ENCODE measurements at regions not wholly inside any gene's neighbourhood (a gene's known extent, or its start where the extent isn't known, plus 50 kb on each side); places are given as distances from the start of the nearest gene placed in this dataset.

DNA sequence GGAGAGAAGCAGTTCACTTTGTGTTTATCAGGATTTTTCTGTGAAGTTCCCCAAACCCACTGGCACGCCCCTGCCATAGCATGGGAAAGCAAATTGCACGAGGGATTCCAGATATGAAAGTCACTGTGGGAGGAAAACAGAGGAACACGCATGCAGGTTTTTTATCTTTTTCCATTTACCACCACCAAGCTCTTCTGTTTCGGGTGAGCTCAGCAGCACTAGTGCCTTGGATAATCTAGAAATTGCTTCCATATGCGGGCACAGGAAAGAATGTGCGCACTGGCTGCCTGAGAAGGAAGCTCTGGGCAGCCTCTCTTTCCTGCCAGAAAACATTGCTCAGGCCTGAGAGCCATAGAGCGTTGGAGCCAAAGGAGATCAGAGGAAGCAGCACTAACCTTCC, 65.9 kb upstream of the WIPF1 start:
- no peak for DNase-seq (ENCODE audit: low read depth)
- H3K4me3 ChIP-seq (ENCODE audit: low read length): no peak overlapping the region
- TF ChIP-seq, protein P1, sequence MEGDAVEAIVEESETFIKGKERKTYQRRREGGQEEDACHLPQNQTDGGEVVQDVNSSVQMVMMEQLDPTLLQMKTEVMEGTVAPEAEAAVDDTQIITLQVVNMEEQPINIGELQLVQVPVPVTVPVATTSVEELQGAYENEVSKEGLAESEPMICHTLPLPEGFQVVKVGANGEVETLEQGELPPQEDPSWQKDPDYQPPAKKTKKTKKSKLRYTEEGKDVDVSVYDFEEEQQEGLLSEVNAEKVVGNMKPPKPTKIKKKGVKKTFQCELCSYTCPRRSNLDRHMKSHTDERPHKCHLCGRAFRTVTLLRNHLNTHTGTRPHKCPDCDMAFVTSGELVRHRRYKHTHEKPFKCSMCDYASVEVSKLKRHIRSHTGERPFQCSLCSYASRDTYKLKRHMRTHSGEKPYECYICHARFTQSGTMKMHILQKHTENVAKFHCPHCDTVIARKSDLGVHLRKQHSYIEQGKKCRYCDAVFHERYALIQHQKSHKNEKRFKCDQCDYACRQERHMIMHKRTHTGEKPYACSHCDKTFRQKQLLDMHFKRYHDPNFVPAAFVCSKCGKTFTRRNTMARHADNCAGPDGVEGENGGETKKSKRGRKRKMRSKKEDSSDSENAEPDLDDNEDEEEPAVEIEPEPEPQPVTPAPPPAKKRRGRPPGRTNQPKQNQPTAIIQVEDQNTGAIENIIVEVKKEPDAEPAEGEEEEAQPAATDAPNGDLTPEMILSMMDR (IDR thresholded peaks at IDR 0.05; ENCODE audit: insufficient read depth, low read depth, low read length, missing control alignments): no peak

DNA sequence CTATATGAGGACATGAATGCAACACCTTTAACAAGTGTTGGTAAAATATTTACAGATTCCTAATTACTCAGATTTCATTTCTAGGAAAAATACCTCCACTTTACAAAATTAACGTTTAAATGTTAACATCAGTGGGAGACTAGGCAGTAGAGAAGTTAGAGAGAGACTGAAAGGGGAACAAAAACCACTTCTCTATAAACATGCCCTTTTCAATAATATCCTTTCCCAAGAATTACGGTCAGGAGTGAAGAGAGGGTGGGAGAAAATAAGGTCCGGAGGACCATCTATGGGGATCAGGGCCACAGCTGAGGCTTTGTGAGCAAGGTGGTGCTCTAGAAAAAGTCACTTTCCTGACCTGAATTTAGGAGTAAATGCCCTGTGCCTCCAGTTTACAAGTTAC, 65.3 kb upstream of the WIPF1 start:
- TF ChIP-seq, protein P1 (IDR thresholded peaks at IDR 0.05; ENCODE audit: insufficient read depth, low read depth, low read length, missing control alignments): no peak
- no peak overlapping the region for H3K4me3 ChIP-seq (ENCODE audit: low read length)
- no peak for DNase-seq (ENCODE audit: low read depth)

DNA sequence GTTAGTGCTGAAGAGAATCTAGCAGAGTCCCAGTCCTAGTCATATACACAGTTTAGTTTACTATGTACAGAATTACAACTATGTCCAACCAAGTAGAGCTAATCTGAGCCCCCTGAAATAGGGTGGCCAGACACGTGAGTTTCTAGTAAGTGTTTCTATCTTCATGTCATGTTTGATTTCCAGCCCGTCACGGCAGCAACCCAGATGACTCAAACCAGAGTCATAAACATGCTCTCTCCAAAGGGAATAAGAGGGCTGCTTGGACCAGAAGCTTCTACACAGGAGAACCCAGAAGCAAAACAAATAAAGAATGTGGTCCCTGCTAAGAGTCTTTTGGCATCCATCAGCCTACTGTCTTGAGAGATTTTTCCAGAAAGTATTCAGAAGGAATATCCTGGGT, 64.9 kb upstream of the WIPF1 start:
- TF ChIP-seq, protein P1 (IDR thresholded peaks at IDR 0.05; ENCODE audit: insufficient read depth, low read depth, low read length, missing control alignments): no peak
- H3K4me3 ChIP-seq (ENCODE audit: low read length): no peak overlapping the region
- DNase-seq (ENCODE audit: low read depth): peak; percentile 77

DNA sequence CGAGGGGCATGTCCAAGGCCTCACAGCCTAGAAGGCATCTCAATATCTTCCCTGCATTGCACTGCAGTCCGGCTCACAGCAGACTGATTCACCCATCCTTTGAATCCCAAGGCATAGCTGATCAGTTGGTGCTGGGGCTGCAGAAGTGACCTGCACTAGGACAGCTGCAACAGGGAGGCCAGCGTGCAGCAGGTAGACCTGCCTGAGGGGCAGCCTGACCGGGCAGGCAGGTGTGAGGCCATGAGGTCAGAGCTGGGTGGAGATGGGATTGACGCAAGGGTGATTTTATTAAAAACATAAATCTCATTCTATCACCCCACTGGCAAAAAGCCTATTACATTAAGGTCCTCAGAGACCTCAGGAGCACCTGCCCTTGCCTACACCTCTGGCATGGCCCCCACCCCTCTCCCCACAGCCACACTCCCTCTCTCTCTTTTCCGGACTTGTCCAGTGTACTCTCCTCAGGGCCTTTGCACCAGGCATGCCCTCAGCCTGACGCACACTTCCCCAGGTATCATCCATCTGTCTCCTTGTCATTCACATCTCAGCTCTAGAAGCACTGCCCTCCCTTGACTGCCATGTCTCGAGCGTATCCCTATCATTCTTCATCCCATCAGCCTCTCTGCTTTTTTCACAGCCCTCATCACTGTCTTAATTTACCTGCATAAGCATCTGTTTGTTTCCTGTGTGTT, 63.5 kb upstream of the WIPF1 start:
- no peak overlapping the region for H3K4me3 ChIP-seq (ENCODE audit: low read length)
- TF ChIP-seq, protein P1 (IDR thresholded peaks at IDR 0.05; ENCODE audit: insufficient read depth, low read depth, low read length, missing control alignments): no peak
- no peak for DNase-seq (ENCODE audit: low read depth)

DNA sequence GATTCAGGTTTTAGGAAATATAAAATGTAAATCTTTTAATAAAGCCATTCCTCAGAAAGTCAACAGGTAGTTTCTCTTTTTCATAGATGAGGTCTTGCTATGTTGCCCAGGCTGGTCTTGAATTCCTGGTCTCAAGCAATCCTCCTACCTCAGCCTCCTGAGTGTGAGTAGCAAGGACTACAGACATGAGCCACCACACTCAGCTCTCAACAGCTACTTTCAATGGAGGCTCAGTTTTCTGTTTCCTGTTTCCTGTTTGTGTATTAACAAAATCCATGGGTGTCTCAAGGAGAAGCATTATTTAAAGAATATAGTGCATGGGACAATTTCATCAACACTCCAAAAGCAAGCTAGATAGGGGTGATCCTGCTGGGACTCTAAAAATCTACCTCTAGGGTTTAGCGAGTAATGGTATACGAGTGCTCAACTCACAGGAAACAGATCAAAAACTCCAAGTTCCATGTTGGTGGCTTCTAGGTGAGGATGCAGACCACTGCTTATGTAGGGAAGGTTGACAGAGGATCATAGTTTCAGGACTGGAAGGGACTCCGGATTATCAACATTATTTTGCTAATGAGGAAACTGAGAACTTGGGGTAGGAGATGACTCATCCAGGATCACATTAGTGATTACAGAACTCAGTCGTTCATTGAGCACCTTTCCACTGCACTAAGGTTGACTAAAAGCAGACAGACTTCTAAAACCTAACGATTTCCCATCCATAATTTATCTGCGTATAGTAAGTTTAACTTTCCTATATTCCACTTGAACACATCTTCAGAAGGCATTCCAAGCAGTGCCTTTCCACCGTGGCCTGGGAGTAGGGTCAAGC, 61.7 kb upstream of the WIPF1 start:
- TF ChIP-seq, protein P1 (IDR thresholded peaks at IDR 0.05; ENCODE audit: insufficient read depth, low read depth, low read length, missing control alignments): no peak
- no peak overlapping the region for H3K4me3 ChIP-seq (ENCODE audit: low read length)
- DNase-seq (ENCODE audit: low read depth): no peak

DNA sequence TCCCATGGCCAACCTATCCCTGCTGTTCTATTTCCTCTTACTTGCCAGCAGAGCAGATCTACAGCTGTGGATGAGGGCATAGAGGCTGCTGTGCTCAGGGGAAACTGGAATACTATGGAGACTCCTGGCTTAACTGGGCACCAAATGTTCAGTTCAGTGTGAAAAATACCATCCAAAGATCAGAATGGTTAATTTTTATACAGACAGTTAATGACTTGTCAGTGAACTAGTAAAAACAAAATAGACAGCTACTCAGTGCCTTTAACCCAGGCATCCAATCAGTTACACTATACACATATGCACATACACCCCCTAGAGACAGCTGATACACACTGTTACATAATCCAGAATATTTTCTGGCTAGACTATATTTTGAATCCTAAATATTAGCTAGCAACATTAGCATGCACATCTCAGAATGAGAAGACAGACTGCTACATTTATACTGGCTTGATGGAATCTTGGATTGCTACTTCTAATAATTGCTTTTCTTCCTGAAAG, 59.1 kb upstream of the WIPF1 start:
- no peak overlapping the region for H3K4me3 ChIP-seq (ENCODE audit: low read length)
- TF ChIP-seq, protein P1 (IDR thresholded peaks at IDR 0.05; ENCODE audit: insufficient read depth, low read depth, low read length, missing control alignments): no peak
- no peak for DNase-seq (ENCODE audit: low read depth)

All from epithelial cell of esophagus (primary cell).